DOHH2 (cell line): ENCODE measurements at regions not wholly inside any gene's neighbourhood (a gene's known extent, or its start where the extent isn't known, plus 50 kb on each side); places are given as distances from the start of the nearest gene placed in this dataset.

Experiments used
- H3F3A ChIP-seq: fragments of 200-600 bp; sonication (generic), shearing (Covaris generic); 2 replicates; pipeline ENCODE4 v1.6.0; 2016; ENCODE audit warnings: antibody characterized with exemption, mild to moderate bottlenecking; ENCODE audit not compliant: control insufficient read depth, insufficient read depth
- H3K27ac ChIP-seq: fragments of 200-600 bp; sonication (generic); 2 replicates; pipeline ENCODE4 v1.5.1; 2014; ENCODE audit warnings: low read depth, mild to moderate bottlenecking, low read length, moderate library complexity
- H3K27me3 ChIP-seq: fragments of 200-600 bp; sonication (generic); 2 replicates; pipeline ENCODE4 v1.6.1; 2014; ENCODE audit warnings: mild to moderate bottlenecking, low read length, mixed read lengths; ENCODE audit not compliant: control insufficient read depth
- H3K36me3 ChIP-seq: fragments of 200-600 bp; sonication (generic); 2 replicates; pipeline ENCODE4 v1.6.1; 2014; ENCODE audit warnings: mild to moderate bottlenecking, low read length, moderate library complexity, mixed read lengths; ENCODE audit not compliant: control insufficient read depth
- H3K4me1 ChIP-seq: fragments of 200-600 bp; sonication (generic); 2 replicates; pipeline ENCODE4 v1.6.1; 2014; ENCODE audit warnings: mild to moderate bottlenecking, low read length, mixed read lengths; ENCODE audit not compliant: control insufficient read depth
- H3K4me2 ChIP-seq: fragments of 200-600 bp; sonication (generic); 2 replicates; pipeline ENCODE4 v1.6.0; 2014; ENCODE audit warnings: mild to moderate bottlenecking, low read length, moderate library complexity
- H3K4me3 ChIP-seq: fragments of 200-600 bp; sonication (generic); 2 replicates; pipeline ENCODE4 v1.5.1; 2014; ENCODE audit warnings: mild to moderate bottlenecking, low read length, mixed read lengths
- H3K79me2 ChIP-seq: fragments of 200-600 bp; sonication (generic); 2 replicates; pipeline ENCODE4 v1.6.1; 2014; ENCODE audit warnings: mild to moderate bottlenecking, low read length, mixed read lengths; ENCODE audit not compliant: control insufficient read depth
- H3K9me2 ChIP-seq: fragments of 200-600 bp; sonication (generic); replicated peaks from 2 replicates; pipeline ENCODE4 v1.6.1; 2014; ENCODE audit warnings: mild to moderate bottlenecking, low read length, mixed read lengths; ENCODE audit not compliant: control insufficient read depth
- H3K9me3 ChIP-seq: fragments of 200-600 bp; sonication (generic); 2 replicates; pipeline ENCODE4 v1.6.1; 2014; ENCODE audit warnings: antibody characterized with exemption, low read length, mixed read lengths; ENCODE audit not compliant: control insufficient read depth, insufficient read depth
- H4K20me1 ChIP-seq: fragments of 200-600 bp; sonication (generic); 2 replicates; pipeline ENCODE4 v1.6.0; 2014; ENCODE audit warnings: low read depth, mild to moderate bottlenecking, antibody characterized with exemption, low read length, moderate library complexity; ENCODE audit not compliant: control insufficient read depth, insufficient read depth
- CTCF ChIP-seq: fragments of 200-600 bp; sonication (generic); IDR thresholded peaks from one replicate; pipeline ENCODE4 v1.5.1; 2014; ENCODE audit warnings: antibody characterized with exemption, mild to moderate bottlenecking, low read depth, low read length; ENCODE audit not compliant: poor library complexity, severe bottlenecking
- EZH2phosphoT487 ChIP-seq: fragments of 200-600 bp; sonication (generic); IDR thresholded peaks from 2 replicates; pipeline ENCODE4 v1.6.1; 2017; ENCODE audit warnings: borderline replicate concordance, mild to moderate bottlenecking, antibody characterized with exemption, low read length, moderate library complexity, mixed read lengths

GRCh38 chr3:107264888-107265287, 112.4 kb upstream of the CCDC54 start:
- H3K4me3 ChIP-seq, result no peak overlapping the region
- 0 out of 2 replicates have a peak, but pooled peaks cover 2% of the 10 kb centered on the region for H3K27me3 ChIP-seq
- H3K36me3 ChIP-seq, result no peaks in the 10 kb centered on the region
- H3K4me1 ChIP-seq, result no peaks in the 10 kb centered on the region
- H4K20me1 ChIP-seq, result no peaks in the 10 kb centered on the region
- H3K4me2 ChIP-seq, result no peak overlapping the region
- H3K27ac ChIP-seq, result no peak overlapping the region
- H3K9me3 ChIP-seq, result no peaks in the 10 kb centered on the region
- H3F3A ChIP-seq, result no peaks in the 10 kb centered on the region
- H3K9me2 ChIP-seq, result no peaks in the 10 kb centered on the region
- H3K79me2 ChIP-seq, result no peaks in the 10 kb centered on the region
- TF ChIP-seq EZH2phosphoT487 (no peak), CTCF (no peak)

- no peaks in the 10 kb centered on the region for H3K27me3 ChIP-seq
- H3K9me2 ChIP-seq, result no peaks in the 10 kb centered on the region
- no peak overlapping the region for H3K27ac ChIP-seq
- no peak for TF ChIP-seq CTCF
- TF ChIP-seq EZH2phosphoT487, result no peak
- no peak overlapping the region for H3K4me2 ChIP-seq
- no peaks in the 10 kb centered on the region for H4K20me1 ChIP-seq
- H3F3A ChIP-seq, result no peaks in the 10 kb centered on the region
- no peaks in the 10 kb centered on the region for H3K9me3 ChIP-seq
- no peaks in the 10 kb centered on the region for H3K4me1 ChIP-seq
- no peaks in the 10 kb centered on the region for H3K36me3 ChIP-seq
- H3K4me3 ChIP-seq, result no peak overlapping the region
- no peaks in the 10 kb centered on the region for H3K79me2 ChIP-seq
These were observed 111.7 kb upstream of the CCDC54 start for GRCh38 chr3:107265526-107265925.

DNA sequence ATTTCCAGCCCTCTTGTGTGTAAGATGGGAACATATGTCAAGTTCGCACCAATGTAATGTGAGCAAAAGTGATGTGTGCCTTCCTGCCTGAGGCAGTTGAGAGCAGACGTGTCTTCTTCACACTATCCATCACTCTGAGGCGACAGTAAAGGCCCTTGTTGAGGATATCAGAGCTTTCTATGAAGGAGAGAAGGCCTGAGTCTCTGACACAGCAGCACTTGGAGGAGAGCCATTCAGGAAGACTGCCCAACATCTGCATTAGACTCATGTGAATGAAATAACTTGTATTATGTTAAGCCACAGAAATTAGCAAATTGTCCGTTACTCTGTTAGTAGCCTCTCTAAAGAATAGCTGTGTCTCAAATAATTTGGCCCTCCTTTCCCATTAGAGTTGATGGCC, 108.8 kb upstream of the CCDC54 start:
- H3K27me3 ChIP-seq, result peaks cover 9% of the 10 kb centered on the region
- H3K36me3 ChIP-seq, result no peaks in the 10 kb centered on the region
- no peaks in the 10 kb centered on the region for H3F3A ChIP-seq
- H3K4me3 ChIP-seq, result no peak overlapping the region
- H3K9me2 ChIP-seq, result no peaks in the 10 kb centered on the region
- no peaks in the 10 kb centered on the region for H3K79me2 ChIP-seq
- no peak overlapping the region for H3K27ac ChIP-seq
- H3K4me1 ChIP-seq, result no peaks in the 10 kb centered on the region
- H4K20me1 ChIP-seq, result no peaks in the 10 kb centered on the region
- no peak overlapping the region for H3K4me2 ChIP-seq
- TF ChIP-seq CTCF (no peak), EZH2phosphoT487 (no peak)
- no peaks in the 10 kb centered on the region for H3K9me3 ChIP-seq

DNA sequence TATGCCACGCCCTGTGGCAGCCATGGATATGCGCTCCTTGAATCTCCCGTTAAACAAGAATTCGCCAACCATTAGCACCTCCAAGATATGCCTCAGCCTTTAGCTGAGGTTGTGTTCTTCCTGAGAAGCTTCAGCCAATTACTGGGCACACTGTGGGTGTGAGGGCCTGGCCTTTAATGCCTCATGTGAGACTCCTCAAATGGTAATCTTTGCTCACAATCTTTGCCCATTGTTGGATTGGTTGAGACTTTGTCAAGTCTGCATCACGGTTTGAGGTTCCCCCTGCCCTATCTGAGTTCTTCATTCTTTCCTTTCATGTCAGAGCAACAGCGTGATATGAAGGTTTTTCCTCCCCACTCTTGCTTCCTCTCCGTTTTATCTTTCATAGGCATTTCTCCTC, 108.1 kb upstream of the CCDC54 start:
- Histone ChIP-seq H3K79me2 (no peaks in the 10 kb centered on the region), H3K9me3 (no peaks in the 10 kb centered on the region), H4K20me1 (no peaks in the 10 kb centered on the region), H3K4me3 (no peak overlapping the region), H3K9me2 (no peaks in the 10 kb centered on the region), H3K4me1 (no peaks in the 10 kb centered on the region), H3K27ac (no peak overlapping the region), H3K36me3 (no peaks in the 10 kb centered on the region), H3K27me3 (peaks cover 9% of the 10 kb centered on the region), H3F3A (no peaks in the 10 kb centered on the region), H3K4me2 (no peak overlapping the region)
- TF ChIP-seq CTCF (no peak), EZH2phosphoT487 (no peak)
